ENCODE measurements at regions not wholly inside any gene's neighbourhood (a gene's known extent, or its start where the extent isn't known, plus 50 kb on each side); places are given as distances from the start of the nearest gene placed in this dataset.

DNA sequence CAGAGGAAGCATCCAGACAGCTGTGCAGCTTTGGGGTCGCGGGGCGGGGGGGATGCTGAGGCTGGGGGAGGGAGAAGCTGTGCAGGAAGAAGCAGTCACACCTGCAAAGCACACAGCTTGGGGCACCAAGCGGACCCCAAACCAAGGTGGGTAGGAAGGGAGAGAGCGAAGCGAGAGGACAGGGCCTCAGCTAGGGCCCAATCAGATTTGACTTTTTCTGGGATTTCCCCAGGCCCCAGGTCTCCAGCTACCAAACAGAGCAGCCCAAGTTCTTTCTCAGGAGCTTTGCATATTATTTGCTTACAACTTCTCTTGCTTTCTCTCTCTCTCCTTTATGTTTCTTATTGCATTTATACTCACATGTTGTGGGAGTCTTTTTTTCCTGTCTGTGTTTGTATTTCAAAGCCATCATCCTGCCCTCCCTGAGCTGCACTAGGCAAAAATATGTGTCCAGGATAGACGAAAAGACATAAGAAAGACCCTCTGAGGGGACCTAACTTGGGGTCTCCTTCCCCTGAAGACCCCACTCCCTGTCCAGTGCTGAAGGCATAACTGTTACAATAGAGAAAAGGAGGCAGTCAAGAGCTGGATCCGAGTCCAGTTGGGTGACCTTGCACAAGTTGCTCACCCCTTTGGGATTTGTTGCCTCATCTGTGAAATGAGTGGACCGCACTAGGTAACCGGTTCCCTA is 50.6 kb upstream of the SMNDC1 start:
- DNase-seq, result no peak

DNA sequence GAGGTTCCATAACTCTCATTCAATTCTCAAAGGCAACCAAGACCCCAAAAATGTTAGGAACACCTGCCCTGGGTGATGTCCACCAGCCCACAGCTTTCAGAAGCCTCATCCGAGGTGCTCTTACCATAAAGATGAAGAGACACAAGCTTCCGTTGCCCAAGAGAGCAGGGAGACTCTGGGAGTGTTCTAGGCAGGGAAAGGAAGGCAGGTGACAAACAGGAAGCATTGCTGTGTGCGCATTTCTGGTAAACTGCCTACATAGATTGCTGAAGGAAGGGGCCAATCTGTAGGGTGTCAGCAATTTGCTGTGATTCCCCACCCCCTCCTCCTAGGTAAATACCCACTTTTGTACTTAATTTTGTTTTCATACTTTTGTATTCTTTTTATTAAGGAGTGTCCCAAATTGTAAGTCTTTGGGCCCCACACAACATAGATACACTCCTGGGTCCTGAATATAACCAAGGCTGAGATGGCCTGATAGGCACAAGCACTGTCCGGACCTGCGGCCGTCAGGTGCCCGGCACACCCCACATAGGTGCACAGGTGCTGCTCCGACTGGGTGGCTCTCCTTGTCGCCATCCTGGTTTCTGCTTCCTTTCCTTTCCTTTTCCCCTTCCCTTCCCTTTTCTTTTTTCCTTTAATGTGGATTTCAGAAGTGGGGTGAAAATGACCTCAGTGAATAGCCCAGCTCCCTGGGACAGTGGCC is 51.4 kb upstream of the SMNDC1 start:
- DNase-seq, result no peak

DNA sequence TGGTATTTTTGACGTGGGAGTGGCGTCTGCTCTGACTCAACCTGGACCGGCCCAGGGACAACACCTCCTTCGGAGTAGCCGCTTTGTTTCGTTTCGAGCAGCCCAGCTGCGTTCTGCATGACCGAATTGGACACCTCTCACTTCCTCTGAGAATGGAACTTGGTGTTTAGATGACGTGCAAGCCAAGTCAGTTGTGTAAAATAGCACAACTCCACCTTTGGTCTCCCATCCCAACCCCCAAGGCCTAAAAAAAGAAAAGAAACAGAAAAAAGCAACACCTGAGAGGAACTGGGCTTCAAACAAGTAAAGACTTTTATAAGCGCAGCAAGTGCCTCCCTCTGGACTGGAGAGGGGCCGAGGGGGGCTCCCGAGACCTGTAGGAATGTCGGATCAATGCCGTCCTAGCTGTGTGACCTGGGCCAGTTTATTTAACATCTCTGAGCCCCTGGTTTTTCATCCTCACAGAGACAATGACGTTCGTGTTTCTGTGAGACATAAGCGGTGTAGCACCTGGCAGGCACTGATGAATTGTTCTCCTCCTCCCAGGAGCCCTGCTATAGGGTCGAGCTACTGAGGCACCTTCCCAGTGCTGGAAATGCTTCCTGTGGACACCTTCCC is 52.0 kb upstream of the SMNDC1 start:
- no peak for DNase-seq

DNA sequence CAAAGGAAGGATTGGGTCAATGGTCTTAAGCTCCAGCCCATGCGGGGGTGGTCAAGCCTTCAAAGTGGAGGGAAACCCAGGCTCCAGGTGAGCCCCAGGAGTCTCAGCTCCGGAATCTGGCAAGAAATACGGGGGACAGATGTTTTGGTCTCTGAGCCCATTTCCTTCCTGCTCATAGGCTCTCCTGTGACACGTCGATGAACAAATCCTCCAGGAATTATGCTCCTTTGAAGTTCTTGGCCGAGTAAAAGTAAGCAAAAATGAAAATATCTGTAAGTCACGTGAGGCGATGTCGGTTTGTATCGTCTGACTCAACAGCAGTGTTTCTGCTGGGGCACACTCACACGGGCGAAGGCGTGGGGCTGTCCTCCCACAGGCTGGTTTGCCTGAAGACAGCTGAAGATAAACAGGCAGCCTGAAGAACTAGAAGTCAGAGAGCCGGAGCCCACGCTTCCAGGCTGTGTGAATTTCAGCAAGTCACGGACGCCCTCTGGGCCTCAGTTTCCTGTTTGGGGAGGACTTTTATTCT is 52.6 kb upstream of the SMNDC1 start:
- no peak for DNase-seq

DNA sequence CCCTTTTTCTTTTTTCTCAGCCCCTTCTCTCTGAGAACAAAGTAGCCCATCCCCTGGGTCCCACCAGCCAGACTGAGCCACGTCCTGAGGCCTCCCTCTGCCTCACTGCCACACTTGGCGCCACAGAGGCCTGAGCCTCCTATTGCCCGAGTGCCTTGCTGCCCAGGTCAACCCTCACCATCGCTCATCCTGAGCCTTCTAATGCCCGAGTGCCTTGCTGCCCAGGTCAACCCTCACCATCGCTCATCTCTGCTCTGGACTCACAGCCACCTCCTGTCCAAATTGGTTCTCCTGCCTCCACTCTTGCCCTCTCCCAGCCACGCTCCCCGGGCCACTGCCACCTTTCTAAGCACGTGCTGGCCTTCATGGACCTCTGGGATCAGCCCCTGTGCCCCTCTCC is 53.2 kb upstream of the SMNDC1 start:
- DNase-seq, result no peak

DNA sequence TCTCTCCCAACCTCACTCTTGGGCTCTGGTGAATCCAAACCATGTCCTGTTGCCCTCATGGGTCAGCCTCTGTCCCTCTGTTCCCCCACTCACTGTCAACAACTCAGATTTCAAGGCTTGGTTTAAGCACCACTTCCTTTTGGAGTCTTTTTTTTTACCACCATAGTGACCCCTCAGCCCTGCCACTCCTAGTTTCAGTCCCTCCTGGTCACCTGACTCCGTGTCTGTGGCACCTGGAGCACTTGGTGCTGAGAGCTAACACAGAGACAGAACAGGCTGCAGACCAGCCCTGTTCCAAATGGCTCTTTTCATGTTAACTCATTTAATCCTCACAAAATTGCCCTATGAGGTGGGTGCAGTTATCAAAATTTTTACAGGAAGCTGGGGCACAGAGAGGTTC is 53.6 kb upstream of the SMNDC1 start:
- DNase-seq, result no peak

DNA sequence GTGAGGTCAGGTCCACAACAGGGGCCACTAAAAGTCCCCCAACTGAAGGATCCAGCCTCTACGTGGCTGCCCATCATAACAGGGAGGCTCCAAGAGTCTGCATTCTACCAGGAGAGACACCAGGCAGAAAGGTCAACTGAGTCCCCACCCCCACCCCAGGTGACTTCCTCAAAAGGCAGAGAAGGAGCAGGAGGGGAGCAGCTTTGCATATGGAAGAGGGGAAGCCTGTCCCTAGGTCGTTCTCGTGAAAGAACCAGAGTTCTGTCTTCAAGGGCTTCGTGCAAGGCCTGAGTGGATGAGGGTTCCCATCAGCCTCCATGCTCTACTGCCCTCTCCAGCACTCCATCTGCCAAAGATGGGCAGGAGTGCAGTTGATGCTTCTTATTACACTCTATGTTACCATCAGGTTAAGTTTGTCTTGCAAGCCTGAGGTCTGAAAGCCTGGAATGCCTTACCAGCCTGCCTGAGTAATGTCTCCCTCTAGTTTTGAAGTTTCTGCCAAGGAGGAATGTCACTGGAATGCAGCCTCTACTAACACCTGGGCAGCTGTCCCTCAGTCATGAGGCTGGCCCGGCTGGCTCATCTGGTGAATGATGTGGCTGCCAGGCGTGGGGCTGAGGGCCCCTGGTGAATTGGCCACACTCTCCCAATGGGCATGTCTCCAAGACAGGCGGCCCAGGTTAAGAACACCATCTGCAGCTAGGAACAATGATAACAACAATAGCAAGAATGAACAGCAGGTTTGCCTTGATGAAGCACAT is 54.3 kb upstream of the SMNDC1 start:
- no peak for DNase-seq

DNA sequence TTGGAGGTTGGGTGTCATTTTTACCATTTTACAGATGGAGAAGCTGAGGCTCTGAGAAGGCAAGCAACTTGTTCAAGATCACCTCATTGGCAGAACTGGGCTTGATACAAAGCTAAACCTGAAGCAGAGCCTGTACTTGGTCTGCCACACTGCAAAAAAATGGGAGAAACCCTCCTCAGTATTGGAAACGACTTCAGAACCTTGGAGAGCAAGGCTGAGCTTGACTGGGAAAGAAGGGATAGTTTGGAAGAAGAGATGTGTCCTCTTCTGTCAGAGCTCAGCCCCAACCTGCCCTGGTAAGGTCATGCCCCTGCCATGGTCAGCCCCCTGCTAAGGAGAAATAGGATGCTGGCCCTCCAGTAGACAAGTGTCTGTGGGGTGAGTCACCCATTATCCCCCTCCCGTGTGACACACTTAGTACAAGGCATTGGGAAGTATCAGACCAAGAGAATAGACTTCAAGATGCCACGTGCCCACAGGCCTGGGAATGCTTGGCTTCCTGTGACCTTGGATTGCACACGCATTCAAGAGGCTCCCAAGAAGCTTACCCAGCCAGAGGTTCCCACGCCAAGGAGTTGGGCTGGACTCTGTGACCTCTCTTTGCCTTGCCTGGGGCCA is 56.2 kb upstream of the SMNDC1 start:
- DNase-seq, result no peak

GRCh38 chr10:110361800-110362456 is 57.2 kb upstream of the SMNDC1 start:
- no peak for DNase-seq

- no peak for DNase-seq
Observed at GRCh38 chr10:110363572-110364411, 59.1 kb upstream of the SMNDC1 start.

DNA sequence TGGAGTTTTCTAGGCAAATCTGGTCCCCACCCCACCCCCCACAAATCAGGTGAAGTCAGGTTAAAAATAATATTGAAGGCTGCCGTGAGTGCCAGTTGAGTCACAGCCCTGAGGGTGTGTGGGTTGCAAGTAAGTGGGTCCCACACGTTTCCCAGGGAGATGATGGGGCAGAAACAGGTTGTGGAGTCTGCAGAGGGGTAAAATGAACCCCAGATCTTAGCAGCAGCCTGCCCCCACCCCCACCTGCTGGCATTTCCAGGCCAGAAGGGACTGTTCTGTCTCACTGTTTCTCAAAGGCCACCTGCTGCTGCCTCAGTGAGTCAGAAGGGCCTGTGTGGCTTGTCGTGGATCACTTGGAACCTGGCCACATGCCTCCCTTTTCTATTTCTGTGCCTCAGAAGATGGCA is 59.8 kb upstream of the SMNDC1 start:
- DNase-seq, result no peak

- no peak for DNase-seq
Observed at GRCh38 chr10:110365356-110366143, 60.8 kb upstream of the SMNDC1 start.

- no peak for DNase-seq
Observed at GRCh38 chr10:110366635-110367034, 61.9 kb upstream of the SMNDC1 start.

DNA sequence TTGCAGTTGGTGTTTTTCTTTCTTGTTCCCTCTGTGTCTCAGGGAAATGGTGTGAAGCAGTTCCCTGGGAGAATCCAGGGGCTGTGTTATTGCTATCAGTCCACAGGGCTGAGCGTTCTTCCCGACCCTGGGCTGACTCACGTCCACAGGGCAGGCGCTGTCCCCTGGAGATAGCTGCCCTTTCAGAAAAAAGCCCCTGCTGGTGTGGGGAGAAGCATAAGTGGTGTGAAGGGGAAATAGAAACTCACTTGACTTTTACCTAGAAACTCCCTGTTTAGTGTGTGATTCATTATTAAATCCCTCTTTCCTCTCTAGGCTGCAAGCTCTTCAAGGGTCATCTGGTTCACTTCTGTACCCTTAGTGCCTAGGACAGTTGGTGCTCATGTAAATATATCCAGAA is 63.3 kb upstream of the SMNDC1 start:
- DNase-seq, result no peak

DNA sequence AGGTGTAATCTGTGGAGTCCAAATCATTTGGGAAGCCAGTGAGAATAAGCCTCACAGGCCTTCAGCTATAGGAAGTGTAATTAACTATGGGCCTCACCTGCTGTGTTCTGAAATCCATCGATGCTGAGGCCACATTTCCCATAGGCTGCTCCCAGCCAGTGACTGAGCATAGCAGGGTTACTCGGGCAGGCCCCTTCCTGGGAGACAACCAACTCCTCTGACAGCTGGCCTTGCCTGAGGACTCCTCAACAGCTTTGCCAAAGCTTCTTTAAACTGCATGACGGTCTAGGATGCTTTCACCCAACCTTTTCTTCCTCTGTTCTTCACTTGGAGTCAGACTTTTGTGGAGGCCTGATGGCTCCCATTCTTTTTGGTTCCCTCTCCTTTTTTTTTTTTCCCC is 63.8 kb upstream of the SMNDC1 start:
- no peak for DNase-seq

- DNase-seq, result no peak
Observed at GRCh38 chr10:110370006-110370405, 65.3 kb upstream of the SMNDC1 start.

DNA sequence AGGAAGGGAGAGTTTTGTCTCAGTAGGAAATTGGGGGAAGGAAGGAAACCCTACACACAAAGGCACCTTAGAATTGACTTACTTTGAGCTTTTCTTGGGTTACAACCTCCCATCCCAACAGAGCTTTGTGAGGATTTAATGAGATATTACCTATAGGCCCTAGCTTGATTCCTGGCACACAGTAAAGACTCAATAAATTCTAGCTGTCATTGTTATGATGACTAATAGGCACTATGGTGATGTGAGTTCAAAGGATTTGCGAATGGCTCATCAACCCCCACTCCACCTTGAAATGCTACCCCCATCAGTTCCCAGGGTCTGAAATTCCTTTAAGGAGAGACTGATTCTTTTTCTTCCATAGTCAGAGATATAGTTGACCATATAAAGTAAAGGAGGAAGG is 67.9 kb upstream of the SMNDC1 start:
- no peak for DNase-seq

DNA sequence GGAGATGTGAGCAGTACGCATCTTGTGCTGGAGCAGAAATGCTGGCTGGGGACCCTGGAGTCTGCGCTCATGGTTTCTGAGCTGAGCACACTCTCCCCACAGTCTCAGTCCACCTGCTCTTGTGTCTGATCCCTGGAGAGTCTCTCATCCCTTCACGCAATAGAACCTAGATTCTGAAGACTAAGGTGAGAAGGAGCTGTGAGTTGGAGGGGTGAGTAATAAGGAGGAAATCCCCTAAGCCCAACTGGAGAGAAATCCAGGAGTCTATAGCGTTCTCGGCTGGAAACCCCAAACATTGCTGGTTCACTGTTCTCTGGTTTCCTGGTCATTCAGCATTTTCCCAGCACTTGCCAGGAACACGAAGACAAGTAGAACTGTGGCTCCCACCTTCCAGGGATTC is 68.3 kb upstream of the SMNDC1 start:
- no peak for DNase-seq

DNA sequence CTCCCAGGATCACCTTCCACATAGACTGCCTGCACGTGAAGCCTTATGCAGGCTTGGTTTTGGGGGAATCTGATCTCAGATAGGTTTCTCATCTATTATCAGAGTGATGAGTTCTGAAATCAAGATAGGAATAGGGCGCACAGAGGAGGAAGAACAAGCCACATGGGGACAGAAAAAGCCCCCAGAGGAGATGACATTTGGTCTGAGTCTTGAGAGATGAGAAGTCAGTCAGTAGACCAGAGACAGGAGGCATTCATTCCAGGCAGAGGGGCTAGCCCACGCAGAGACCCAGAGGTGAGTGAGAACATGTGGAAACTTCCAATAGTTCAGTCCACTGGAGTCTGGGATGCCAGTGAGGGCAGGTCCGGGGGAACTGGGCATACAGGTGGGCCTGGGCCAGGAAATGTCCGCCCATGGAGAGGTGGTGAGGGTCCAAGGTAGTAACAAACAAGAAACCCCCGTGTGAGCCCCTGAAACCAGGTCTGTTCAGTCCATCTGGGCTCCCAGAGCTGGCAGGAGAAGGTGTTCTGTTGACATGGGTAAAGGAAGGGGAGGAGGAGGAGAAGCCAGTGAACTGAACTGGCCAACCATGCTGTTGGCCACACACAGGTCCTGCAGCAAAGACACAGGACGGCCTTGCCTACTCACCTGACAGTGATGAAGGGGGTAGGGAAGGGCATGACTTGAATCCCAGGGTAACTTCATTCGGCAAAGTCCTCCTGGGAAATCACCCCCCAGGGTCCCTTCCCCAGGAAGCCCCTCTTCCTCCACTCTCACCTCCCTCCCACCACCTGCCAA is 69.3 kb upstream of the SMNDC1 start:
- DNase-seq, result no peak

- DNase-seq, result no peak
Observed at GRCh38 chr10:110375121-110375520, 70.4 kb upstream of the SMNDC1 start.
